Psoas muscle (tissue), 7 donors: ENCODE measurements at regions not wholly inside any gene's neighbourhood (a gene's known extent, or its start where the extent isn't known, plus 50 kb on each side); places are given as distances from the start of the nearest gene placed in this dataset.

Source experiments
- ATAC-seq, 4 donors: fragments of 200-7000 bp; cut with Tn5 transposase; one replicate each; pipeline ENCODE4 v1.9.1; 2020; ENCODE audit warnings: moderate library complexity in 3 of 4, mild to moderate bottlenecking in 2 of 4
- DNase-seq, 2 donors: peaks; one replicate each; pipeline ENCODE4 v3.0.0-alpha.2; 2020
- H3K27ac ChIP-seq: fragments of 200-600 bp; one replicate; pipeline ENCODE4 v1.8.0; 2022
- H3K27me3 ChIP-seq, 3 donors: fragments of 200-600 bp in 1 of 3; one replicate each; pipeline versions ENCODE4 v1.6.1 to v1.8.0; 2013 to 2022; ENCODE audit warnings: low read length in 2 of 3, mild to moderate bottlenecking in 2 of 3, moderate library complexity in 1 of 3; ENCODE audit not compliant: insufficient read depth in 3 of 3
- H3K36me3 ChIP-seq, 2 donors: fragments of 200-600 bp in 1 of 2; one replicate each; pipeline versions ENCODE4 v1.6.1 to v1.8.0; 2013 to 2022; ENCODE audit warnings: low read depth in 1 of 2, mild to moderate bottlenecking in 1 of 2, moderate library complexity in 1 of 2; ENCODE audit not compliant: insufficient read depth in 1 of 2
- H3K4me1 ChIP-seq: fragments of 200-600 bp; one replicate; pipeline ENCODE4 v1.8.0; 2022
- H3K4me3 ChIP-seq: fragments of 200-600 bp; one replicate; pipeline ENCODE4 v1.8.0; 2022; ENCODE audit warnings: mild to moderate bottlenecking
- H3K9me3 ChIP-seq: fragments of 200-600 bp; one replicate; pipeline ENCODE4 v1.8.0; 2022
- WGBS, 3 donors: extraction: QIAGEN DNeasy Blood & Tissue Kit; methylation state at CpG; one replicate each; pipeline versions ENCODE4 v1.1.6 to v1.1.7; 2013; 5-methylcytosine and 5-hydroxymethylcytosine counted together
- intact Hi-C, 2 donors: fragments of 100-400 bp; cut with DNase I; formaldehyde crosslinking; loops; one replicate each; pipeline versions ENCODE4 v1.11.0 to v1.14.2; 2022
- TF ChIP-seq, protein P1 (sequence below): fragments of 200-600 bp; IDR thresholded peaks from one replicate; pipeline ENCODE4 v1.8.0; 2022; ENCODE audit warnings: antibody characterized with exemption
- donor health status: healthy with polysubstance abuse.
- donor health status: DM: no; HTN: no; CAD: no; lungs with moderate emphysema.
- donor health status: Bipolar disorder and iron deficiency.
- donor health status: healthy.
- donor health status: DM: yes; HTN: yes; CAD: no.
- donor health status: DM: no; HTN: no; CAD: no.
- donor health status: DM: yes; HTN: yes; CAD: no.

DNA sequence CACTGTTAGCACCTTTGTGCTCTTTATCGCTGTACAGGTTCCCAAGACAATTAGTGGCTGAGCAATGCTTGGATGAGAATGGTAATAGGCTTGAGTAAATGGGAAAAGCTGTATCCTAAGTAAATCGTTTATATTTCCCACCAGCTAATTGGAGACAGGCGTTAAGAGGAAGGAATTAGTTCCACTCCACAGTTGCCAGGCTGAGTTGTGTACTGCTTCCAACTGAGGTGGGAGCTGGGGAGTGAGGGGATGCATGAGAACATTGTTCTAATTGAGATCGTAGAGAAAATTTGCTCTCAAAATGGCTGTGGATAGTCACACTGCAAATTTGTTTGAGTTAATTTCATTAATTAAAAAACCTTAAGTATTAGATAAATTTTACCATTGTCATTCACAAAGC is 285.0 kb upstream of the ADAMTSL1 start:
- H3K27ac ChIP-seq, result no peak overlapping the region
- H3K36me3 ChIP-seq, result no peaks in the 10 kb centered on the region
- no peaks in the 10 kb centered on the region for H3K9me3 ChIP-seq
- ATAC-seq (no peak), DNase-seq (no peak)
- TF ChIP-seq, protein P1, sequence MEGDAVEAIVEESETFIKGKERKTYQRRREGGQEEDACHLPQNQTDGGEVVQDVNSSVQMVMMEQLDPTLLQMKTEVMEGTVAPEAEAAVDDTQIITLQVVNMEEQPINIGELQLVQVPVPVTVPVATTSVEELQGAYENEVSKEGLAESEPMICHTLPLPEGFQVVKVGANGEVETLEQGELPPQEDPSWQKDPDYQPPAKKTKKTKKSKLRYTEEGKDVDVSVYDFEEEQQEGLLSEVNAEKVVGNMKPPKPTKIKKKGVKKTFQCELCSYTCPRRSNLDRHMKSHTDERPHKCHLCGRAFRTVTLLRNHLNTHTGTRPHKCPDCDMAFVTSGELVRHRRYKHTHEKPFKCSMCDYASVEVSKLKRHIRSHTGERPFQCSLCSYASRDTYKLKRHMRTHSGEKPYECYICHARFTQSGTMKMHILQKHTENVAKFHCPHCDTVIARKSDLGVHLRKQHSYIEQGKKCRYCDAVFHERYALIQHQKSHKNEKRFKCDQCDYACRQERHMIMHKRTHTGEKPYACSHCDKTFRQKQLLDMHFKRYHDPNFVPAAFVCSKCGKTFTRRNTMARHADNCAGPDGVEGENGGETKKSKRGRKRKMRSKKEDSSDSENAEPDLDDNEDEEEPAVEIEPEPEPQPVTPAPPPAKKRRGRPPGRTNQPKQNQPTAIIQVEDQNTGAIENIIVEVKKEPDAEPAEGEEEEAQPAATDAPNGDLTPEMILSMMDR, result no peak
- intact Hi-C loops, result no loop called here
- no peak overlapping the region for H3K4me3 ChIP-seq
- H3K27me3 ChIP-seq, result no peaks in the 10 kb centered on the region
- H3K4me1 ChIP-seq, result no peaks in the 10 kb centered on the region
- WGBS, 3 donors, result 28 to 45% (median 30%) methylated on average over 4 of the region's 4 CpGs

DNA sequence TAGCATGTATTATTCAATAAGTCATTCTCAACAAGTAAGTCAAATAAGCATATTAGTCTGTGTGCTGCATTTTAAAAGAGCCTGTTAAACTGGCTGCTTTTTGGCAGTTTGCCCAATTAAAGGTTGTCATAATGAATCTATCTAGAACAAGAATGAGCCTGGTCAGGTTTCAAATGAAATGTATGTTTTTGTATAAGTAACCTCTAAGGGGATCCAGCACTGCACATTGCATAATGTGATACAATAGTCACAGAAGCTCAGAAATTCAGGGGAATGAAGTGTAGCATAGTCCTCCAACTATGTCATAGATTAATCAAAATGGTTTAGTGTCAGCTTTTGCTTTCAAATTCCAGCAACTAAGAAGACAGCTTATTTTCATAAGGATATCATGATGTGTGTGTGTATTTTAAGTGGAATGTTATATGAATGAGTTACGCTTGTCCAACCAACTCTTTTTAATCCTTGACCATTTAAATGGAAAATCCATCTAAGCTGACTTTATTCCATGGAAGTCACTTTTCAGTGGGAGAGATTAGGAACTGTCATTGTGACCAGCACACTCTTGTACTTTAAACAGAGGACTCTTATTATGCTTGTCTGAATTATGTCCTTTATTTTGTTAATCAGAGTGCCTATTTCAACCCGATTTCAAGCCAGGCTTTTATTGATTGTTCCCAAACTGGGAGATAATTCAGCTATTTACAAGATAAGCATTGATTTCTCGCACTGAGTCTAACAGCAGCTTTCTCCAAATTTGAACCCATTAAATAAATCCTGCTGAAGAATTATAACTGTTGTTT is 283.9 kb upstream of the ADAMTSL1 start:
- no peaks in the 10 kb centered on the region for H3K4me1 ChIP-seq
- no peaks in the 10 kb centered on the region for H3K36me3 ChIP-seq
- no peak for DNase-seq
- H3K4me3 ChIP-seq, result no peak overlapping the region
- 26 to 48% (median 26%) methylated on average over 3 of the region's 3 CpGs for WGBS, 3 donors
- intact Hi-C loops, result no loop called here
- no peaks in the 10 kb centered on the region for H3K9me3 ChIP-seq
- TF ChIP-seq, protein P1, result no peak
- no peak for ATAC-seq
- H3K27ac ChIP-seq, result no peak overlapping the region
- H3K27me3 ChIP-seq, result no peaks in the 10 kb centered on the region

DNA sequence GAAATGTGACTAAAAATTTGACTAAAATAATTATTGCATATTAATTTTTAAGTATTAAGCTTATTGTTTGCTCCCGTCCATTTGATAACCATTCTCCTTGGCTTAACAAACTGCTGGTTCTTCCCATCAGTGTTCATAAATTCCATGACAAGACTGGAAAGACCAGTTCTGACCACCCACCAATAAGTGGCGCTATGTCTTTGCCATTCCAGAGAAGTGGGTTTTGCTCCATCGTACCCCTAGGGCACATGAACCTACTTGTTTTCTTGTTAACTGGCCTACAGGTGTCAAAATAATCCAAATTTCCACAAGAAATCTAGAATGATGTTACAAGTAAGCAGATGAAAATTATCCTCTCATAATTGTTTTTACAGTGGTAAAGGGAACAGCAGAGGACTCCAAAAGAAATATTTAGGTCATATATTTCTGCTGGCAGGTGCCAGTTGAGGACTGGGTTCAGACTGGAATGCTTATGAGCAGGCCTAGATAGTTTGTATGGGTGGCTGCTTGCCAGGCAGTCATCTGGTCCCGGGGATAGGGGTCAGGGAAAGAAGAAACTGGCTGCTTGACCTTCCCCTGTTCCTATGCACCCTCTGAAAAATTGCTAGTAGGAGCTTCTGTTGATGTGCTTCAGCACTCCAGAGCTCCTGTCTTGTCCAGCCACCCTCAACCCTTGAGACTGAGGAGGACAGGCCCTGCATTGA is 283.1 kb upstream of the ADAMTSL1 start:
- H3K36me3 ChIP-seq, result no peaks in the 10 kb centered on the region
- H3K27me3 ChIP-seq, result no peaks in the 10 kb centered on the region
- no peak overlapping the region for H3K27ac ChIP-seq
- intact Hi-C loops, result no loop called here
- TF ChIP-seq, protein P1, result no peak
- no peak overlapping the region for H3K4me3 ChIP-seq
- 66 to 73% (median 68%) methylated on average over 4 of the region's 4 CpGs for WGBS, 3 donors
- H3K9me3 ChIP-seq, result no peaks in the 10 kb centered on the region
- DNase-seq (no peak), ATAC-seq (no peak)
- H3K4me1 ChIP-seq, result no peaks in the 10 kb centered on the region

DNA sequence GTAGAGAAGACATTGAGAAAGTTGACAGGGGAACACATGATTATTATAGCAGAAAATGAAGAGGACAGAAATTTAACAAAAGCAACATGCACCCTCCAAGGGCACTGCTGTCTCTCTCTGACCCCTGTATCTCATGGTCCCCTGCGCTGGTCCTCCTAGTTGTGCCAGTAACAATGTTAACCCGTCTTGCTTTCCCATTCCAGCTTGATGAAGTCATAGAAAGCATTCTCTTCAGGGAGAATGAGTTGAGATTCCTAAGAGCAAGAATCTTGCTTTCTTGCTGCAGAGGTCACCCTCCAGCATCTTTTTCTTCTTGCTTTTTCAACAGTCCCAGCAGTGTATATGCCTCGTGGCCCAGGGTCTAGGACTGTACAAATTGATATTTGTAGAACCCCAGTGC is 279.6 kb upstream of the ADAMTSL1 start:
- intact Hi-C loops, result no loop called here

More for the DNA sequence above, 279.6 kb upstream of the ADAMTSL1 start:
- 55 to 59% (median 58%) methylated on average over 3 of the region's 3 CpGs for WGBS, 3 donors
- no peak for ATAC-seq
- Histone ChIP-seq H3K4me1 (no peaks in the 10 kb centered on the region), H3K27me3 (no peaks in the 10 kb centered on the region), H3K4me3 (no peak overlapping the region), H3K27ac (no peak overlapping the region), H3K36me3 (no peaks in the 10 kb centered on the region), H3K9me3 (no peaks in the 10 kb centered on the region)
- no peak for DNase-seq
- TF ChIP-seq, protein P1, result no peak
